ENCODE measurements at regions not wholly inside any gene's neighbourhood (a gene's known extent, or its start where the extent isn't known, plus 50 kb on each side); places are given as distances from the start of the nearest gene placed in this dataset.
"Not testable (repeated sequence)": the region's sequence is repeated elsewhere in the genome, so short reads cannot be mapped to it uniquely, and the experiment has no call there.

DNA sequence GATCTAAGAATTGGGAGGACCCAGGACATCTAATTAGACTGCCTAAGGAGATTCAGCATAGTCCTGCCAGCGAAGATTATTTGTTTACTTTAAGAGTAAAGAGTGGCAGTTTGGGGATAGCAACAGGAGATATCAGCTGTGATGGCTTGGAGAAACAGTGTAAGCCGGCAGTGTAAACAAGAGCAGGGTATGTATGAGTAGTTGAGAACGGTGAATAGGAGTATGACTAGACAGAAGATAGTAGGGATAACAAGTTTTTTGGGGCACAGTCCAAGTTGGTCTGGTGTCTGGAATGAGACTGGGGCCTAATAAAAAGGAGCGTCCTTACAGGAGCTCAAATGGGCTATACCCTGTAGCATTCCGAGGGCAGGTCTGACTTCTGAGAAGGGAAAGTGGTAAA is 64.9 kb downstream of the RAP2B start:
- not testable (repeated sequence) for TF ChIP-seq POLR2A, EP300, POLR2AphosphoS5 (IDR thresholded peaks at IDR 0.05)
- TF ChIP-seq, protein P1, sequence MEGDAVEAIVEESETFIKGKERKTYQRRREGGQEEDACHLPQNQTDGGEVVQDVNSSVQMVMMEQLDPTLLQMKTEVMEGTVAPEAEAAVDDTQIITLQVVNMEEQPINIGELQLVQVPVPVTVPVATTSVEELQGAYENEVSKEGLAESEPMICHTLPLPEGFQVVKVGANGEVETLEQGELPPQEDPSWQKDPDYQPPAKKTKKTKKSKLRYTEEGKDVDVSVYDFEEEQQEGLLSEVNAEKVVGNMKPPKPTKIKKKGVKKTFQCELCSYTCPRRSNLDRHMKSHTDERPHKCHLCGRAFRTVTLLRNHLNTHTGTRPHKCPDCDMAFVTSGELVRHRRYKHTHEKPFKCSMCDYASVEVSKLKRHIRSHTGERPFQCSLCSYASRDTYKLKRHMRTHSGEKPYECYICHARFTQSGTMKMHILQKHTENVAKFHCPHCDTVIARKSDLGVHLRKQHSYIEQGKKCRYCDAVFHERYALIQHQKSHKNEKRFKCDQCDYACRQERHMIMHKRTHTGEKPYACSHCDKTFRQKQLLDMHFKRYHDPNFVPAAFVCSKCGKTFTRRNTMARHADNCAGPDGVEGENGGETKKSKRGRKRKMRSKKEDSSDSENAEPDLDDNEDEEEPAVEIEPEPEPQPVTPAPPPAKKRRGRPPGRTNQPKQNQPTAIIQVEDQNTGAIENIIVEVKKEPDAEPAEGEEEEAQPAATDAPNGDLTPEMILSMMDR (IDR thresholded peaks at IDR 0.05): not testable (repeated sequence)

All from suprapubic skin (tissue), 4 donors.